PC-3 (cell line): ENCODE measurements at regions not wholly inside any gene's neighbourhood (a gene's known extent, or its start where the extent isn't known, plus 50 kb on each side); places are given as distances from the start of the nearest gene placed in this dataset.

Experiments
- ATAC-seq: fragments of 200-7000 bp; cut with Tn5 transposase; 2 replicates; pipeline ENCODE4 v1.9.1; 2020; ENCODE audit warnings: mild to moderate bottlenecking, moderate library complexity
- BruUV-seq: library from RNA; stranded (reverse); fragments of 400-500 nt; replicated peaks from 2 replicates; lab custom pipeline; 2021; lab: Mats Ljungman, UMichigan
- CTCF ChIA-PET: fragments of 300-600 bp; sonication (Branson Sonifier 250); formaldehyde crosslinking; loops from one replicate; lab custom pipeline; 2022; ENCODE audit warnings: antibody characterized with exemption; lab: Charles Lee
- POLR2A ChIA-PET: fragments of 300-600 bp; sonication (Branson Sonifier 250); formaldehyde crosslinking; loops from one replicate; lab custom pipeline; 2022; ENCODE audit warnings: antibody characterized with exemption; ENCODE audit not compliant: unreplicated experiment; lab: Charles Lee
- DNase-seq: peaks from one replicate; pipeline ENCODE4 v3.0.0-alpha.2; 2015
- H2AFZ ChIP-seq: fragments of 300-600 bp; sonication (generic); 2 replicates; pipeline ENCODE4 v1.6.0; 2016; ENCODE audit warnings: antibody characterized with exemption, low read length
- H3F3A ChIP-seq: fragments of 300-600 bp; sonication (generic); one replicate; pipeline ENCODE4 v1.6.0; 2017; ENCODE audit warnings: antibody characterized with exemption, low read length, control low read depth, mild to moderate bottlenecking; ENCODE audit not compliant: unreplicated experiment
- H3K27ac ChIP-seq: fragments of 300-600 bp; sonication (generic); 2 replicates; pipeline ENCODE4 v1.5.1; 2016; ENCODE audit warnings: mild to moderate bottlenecking, low read length
- H3K27me3 ChIP-seq: fragments of 300-600 bp; sonication (generic); 2 replicates; pipeline ENCODE4 v1.6.1; 2016; ENCODE audit warnings: low read length, mixed read lengths
- H3K36me3 ChIP-seq: fragments of 300-600 bp; sonication (generic); 2 replicates; pipeline ENCODE4 v1.6.1; 2016; ENCODE audit warnings: low read depth, mixed run types, low read length, mixed read lengths
- H3K4me1 ChIP-seq: fragments of 300-600 bp; sonication (generic); 2 replicates; pipeline ENCODE4 v1.5.1; 2016; ENCODE audit warnings: low read length; ENCODE audit not compliant: insufficient read depth
- H3K4me2 ChIP-seq: fragments of 300-600 bp; sonication (generic); 2 replicates; pipeline ENCODE4 v1.6.0; 2016; ENCODE audit warnings: low read length
- H3K4me3 ChIP-seq: fragments of 300-600 bp; sonication (generic); 2 replicates; pipeline ENCODE4 v1.5.1; 2016; ENCODE audit warnings: mild to moderate bottlenecking, low read length, mixed read lengths
- H3K79me2 ChIP-seq: fragments of 300-600 bp; sonication (generic); 2 replicates; pipeline ENCODE4 v1.6.1; 2017; ENCODE audit warnings: low read length, mixed read lengths
- H3K9ac ChIP-seq: fragments of 300-600 bp; sonication (generic); 2 replicates; pipeline ENCODE4 v1.6.0; 2016; ENCODE audit warnings: mild to moderate bottlenecking, low read length
- H3K9me2 ChIP-seq: fragments of 300-600 bp; sonication (generic); replicated peaks from 2 replicates; pipeline ENCODE4 v1.6.1; 2016; ENCODE audit warnings: mixed run types, low read length, mixed read lengths
- H3K9me3 ChIP-seq: fragments of 300-600 bp; sonication (generic); 2 replicates; pipeline ENCODE4 v1.6.1; 2016; ENCODE audit warnings: low read length, mixed read lengths
- H4K20me1 ChIP-seq: fragments of 300-600 bp; sonication (generic); 2 replicates; pipeline ENCODE4 v1.6.1; 2016; ENCODE audit warnings: low read length, mixed read lengths
- EZH2 ChIP-seq: fragments of 300-600 bp; sonication (generic); IDR thresholded peaks from one replicate; pipeline ENCODE4 v1.6.1; 2017; ENCODE audit warnings: antibody characterized with exemption, mild to moderate bottlenecking, low read length; ENCODE audit not compliant: unreplicated experiment
- EZH2phosphoT487 ChIP-seq: fragments of 300-600 bp; sonication (generic); IDR thresholded peaks from 2 replicates; pipeline ENCODE4 v1.6.1; 2018; ENCODE audit warnings: mild to moderate bottlenecking, antibody characterized with exemption, low read length, borderline replicate concordance
- intact Hi-C: fragments of 100-400 bp; cut with micrococcal nuclease; formaldehyde crosslinking; loops from 2 replicates; pipeline ENCODE4 v1.9.0; 2023
- TF ChIP-seq, protein P1 (sequence below): fragments of 300-600 bp; sonication (generic); conservative IDR thresholded peaks from 2 replicates; pipeline ENCODE4 v1.5.1; 2017; ENCODE audit warnings: antibody characterized with exemption, low read depth, mild to moderate bottlenecking, low read length

GRCh38 chr9:13975611-13976290 is 338.2 kb downstream of the NFIB start:
- ATAC-seq (no peak), DNase-seq (no peak)
- H3K9me3 ChIP-seq: no peaks in the 10 kb centered on the region
- TF ChIP-seq EZH2phosphoT487 (no peak), EZH2 (no peak)
- TF ChIP-seq, protein P1, sequence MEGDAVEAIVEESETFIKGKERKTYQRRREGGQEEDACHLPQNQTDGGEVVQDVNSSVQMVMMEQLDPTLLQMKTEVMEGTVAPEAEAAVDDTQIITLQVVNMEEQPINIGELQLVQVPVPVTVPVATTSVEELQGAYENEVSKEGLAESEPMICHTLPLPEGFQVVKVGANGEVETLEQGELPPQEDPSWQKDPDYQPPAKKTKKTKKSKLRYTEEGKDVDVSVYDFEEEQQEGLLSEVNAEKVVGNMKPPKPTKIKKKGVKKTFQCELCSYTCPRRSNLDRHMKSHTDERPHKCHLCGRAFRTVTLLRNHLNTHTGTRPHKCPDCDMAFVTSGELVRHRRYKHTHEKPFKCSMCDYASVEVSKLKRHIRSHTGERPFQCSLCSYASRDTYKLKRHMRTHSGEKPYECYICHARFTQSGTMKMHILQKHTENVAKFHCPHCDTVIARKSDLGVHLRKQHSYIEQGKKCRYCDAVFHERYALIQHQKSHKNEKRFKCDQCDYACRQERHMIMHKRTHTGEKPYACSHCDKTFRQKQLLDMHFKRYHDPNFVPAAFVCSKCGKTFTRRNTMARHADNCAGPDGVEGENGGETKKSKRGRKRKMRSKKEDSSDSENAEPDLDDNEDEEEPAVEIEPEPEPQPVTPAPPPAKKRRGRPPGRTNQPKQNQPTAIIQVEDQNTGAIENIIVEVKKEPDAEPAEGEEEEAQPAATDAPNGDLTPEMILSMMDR: no peak
- intact Hi-C loops: no loop called here
- ChIA-PET CTCF (no interaction called here), POLR2A (no interaction called here)
- no peak overlapping the region for H3K27ac ChIP-seq
- no peaks in the 10 kb centered on the region for H3K9me2 ChIP-seq
- H3F3A ChIP-seq: no peaks in the 10 kb centered on the region
- no peaks in the 10 kb centered on the region for H3K79me2 ChIP-seq
- H3K27me3 ChIP-seq: no peaks in the 10 kb centered on the region
- H3K4me1 ChIP-seq: no peaks in the 10 kb centered on the region
- no peaks in the 10 kb centered on the region for H3K36me3 ChIP-seq
- no peak overlapping the region for H3K4me2 ChIP-seq
- H3K9ac ChIP-seq: no peak overlapping the region
- no TSS peak for BruUV-seq
- no peak overlapping the region for H2AFZ ChIP-seq
- H3K4me3 ChIP-seq: no peak overlapping the region
- H4K20me1 ChIP-seq: no peaks in the 10 kb centered on the region

DNA sequence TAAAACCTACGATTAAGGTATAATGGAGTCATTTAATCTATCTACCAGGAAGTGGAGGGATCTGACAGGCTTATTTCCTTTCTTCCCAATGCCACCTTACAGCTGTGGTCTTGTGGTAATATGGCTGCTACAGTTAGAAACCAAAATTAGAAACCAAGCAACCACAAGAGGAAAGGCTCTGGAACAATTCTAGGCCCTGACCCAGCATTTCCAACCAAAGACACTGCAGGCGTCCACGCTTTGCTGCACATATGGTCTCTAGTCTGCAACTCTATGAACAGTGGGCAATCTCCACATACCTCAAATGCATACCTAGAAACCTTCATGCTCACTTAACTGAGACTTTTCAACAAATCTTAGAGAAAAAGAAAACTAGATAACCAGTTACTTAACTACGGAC is 339.1 kb downstream of the NFIB start:
- CTCF ChIA-PET: no interaction called here
- no TSS peak for BruUV-seq

More for the DNA sequence above, 339.1 kb downstream of the NFIB start:
- Histone ChIP-seq H3K27me3 (no peaks in the 10 kb centered on the region), H3K9ac (no peak overlapping the region), H3K9me3 (no peaks in the 10 kb centered on the region), H3K4me3 (no peak overlapping the region), H3K36me3 (no peaks in the 10 kb centered on the region), H4K20me1 (no peaks in the 10 kb centered on the region), H3K9me2 (no peaks in the 10 kb centered on the region), H3F3A (no peaks in the 10 kb centered on the region), H3K79me2 (no peaks in the 10 kb centered on the region), H2AFZ (no peak overlapping the region), H3K4me1 (no peaks in the 10 kb centered on the region), H3K4me2 (no peak overlapping the region), H3K27ac (no peak overlapping the region)
- ATAC-seq: no peak
- TF ChIP-seq, protein P1: no peak
- no peak for TF ChIP-seq EZH2
- no peak for TF ChIP-seq EZH2phosphoT487
- intact Hi-C loops: no loop called here
- POLR2A ChIA-PET: no interaction called here
- no peak for DNase-seq
